ENCODE measurements at regions not wholly inside any gene's neighbourhood (a gene's known extent, or its start where the extent isn't known, plus 50 kb on each side); places are given as distances from the start of the nearest gene placed in this dataset.

- Histone ChIP-seq H3K27ac (no peak overlapping the region), H3K27me3 (no peaks in the 10 kb centered on the region), H3K4me3 (no peak overlapping the region), H3K9me3 (no peaks in the 10 kb centered on the region), H3K4me1 (no peaks in the 10 kb centered on the region), H3K36me3 (no peaks in the 10 kb centered on the region)
- 91 to 93% methylated on average over 4 of the region's 4 CpGs for WGBS, 2 donors
- intact Hi-C loops (cut with DNase I): no loop called here
- no peak for DNase-seq
- TF ChIP-seq POLR2A (IDR thresholded peaks at IDR 0.05): no peak
- TF ChIP-seq EP300 (IDR thresholded peaks at IDR 0.05): no peak
- TF ChIP-seq CTCF (IDR thresholded peaks at IDR 0.05): no peak
- TF ChIP-seq POLR2AphosphoS5 (IDR thresholded peaks at IDR 0.05): no peak
Measured at GRCh38 chr5:6115852-6116251, 262.5 kb downstream of the MED10 start.

GRCh38 chr5:6112538-6112937, 265.8 kb downstream of the MED10 start:
- H3K36me3 ChIP-seq: no peaks in the 10 kb centered on the region
- TF ChIP-seq POLR2AphosphoS5 (IDR thresholded peaks at IDR 0.05) (no peak), EP300 (IDR thresholded peaks at IDR 0.05) (no peak), POLR2A (IDR thresholded peaks at IDR 0.05) (no peak), CTCF (IDR thresholded peaks at IDR 0.05) (no peak)
- no peak overlapping the region for H3K27ac ChIP-seq
- H3K4me3 ChIP-seq: no peak overlapping the region
- DNase-seq: no peak
- no peaks in the 10 kb centered on the region for H3K4me1 ChIP-seq
- no peaks in the 10 kb centered on the region for H3K27me3 ChIP-seq
- H3K9me3 ChIP-seq: no peaks in the 10 kb centered on the region
- intact Hi-C loops (cut with DNase I): no loop called here

- no peaks in the 10 kb centered on the region for H3K9me3 ChIP-seq
- H3K36me3 ChIP-seq: no peaks in the 10 kb centered on the region
- H3K27me3 ChIP-seq: no peaks in the 10 kb centered on the region
- DNase-seq: no peak
- 86 to 88% methylated on average over 3 of the region's 3 CpGs for WGBS, 2 donors
- intact Hi-C loops (cut with DNase I): no loop called here
- no peak overlapping the region for H3K27ac ChIP-seq
- H3K4me3 ChIP-seq: no peak overlapping the region
- H3K4me1 ChIP-seq: no peaks in the 10 kb centered on the region
- TF ChIP-seq POLR2AphosphoS5 (IDR thresholded peaks at IDR 0.05): no peak
- TF ChIP-seq EP300 (IDR thresholded peaks at IDR 0.05): no peak
- no peak for TF ChIP-seq POLR2A (IDR thresholded peaks at IDR 0.05)
- TF ChIP-seq CTCF (IDR thresholded peaks at IDR 0.05): no peak
Measured at GRCh38 chr5:6112125-6112524, 266.2 kb downstream of the MED10 start.

GRCh38 chr5:6111131-6111530, 267.2 kb downstream of the MED10 start:
- TF ChIP-seq POLR2A (IDR thresholded peaks at IDR 0.05): no peak
- TF ChIP-seq POLR2AphosphoS5 (IDR thresholded peaks at IDR 0.05): no peak
- no peak for TF ChIP-seq EP300 (IDR thresholded peaks at IDR 0.05)
- no peak for TF ChIP-seq CTCF (IDR thresholded peaks at IDR 0.05)
- DNase-seq: no peak
- no peaks in the 10 kb centered on the region for H3K36me3 ChIP-seq
- no peak overlapping the region for H3K27ac ChIP-seq
- intact Hi-C loops (cut with DNase I): no loop called here
- no peaks in the 10 kb centered on the region for H3K27me3 ChIP-seq
- H3K4me3 ChIP-seq: no peak overlapping the region
- 88 to 90% methylated on average over 6 of the region's 6 CpGs for WGBS, 2 donors
- H3K4me1 ChIP-seq: no peaks in the 10 kb centered on the region
- H3K9me3 ChIP-seq: no peaks in the 10 kb centered on the region

GRCh38 chr5:6110441-6111005, 267.8 kb downstream of the MED10 start:
- WGBS, 2 donors: 88 to 90% methylated on average over 8 of the region's 8 CpGs
- DNase-seq: no peak
- Histone ChIP-seq H3K27me3 (no peaks in the 10 kb centered on the region), H3K9me3 (no peaks in the 10 kb centered on the region), H3K27ac (no peak overlapping the region), H3K4me3 (no peak overlapping the region), H3K4me1 (no peaks in the 10 kb centered on the region), H3K36me3 (no peaks in the 10 kb centered on the region)
- TF ChIP-seq CTCF (IDR thresholded peaks at IDR 0.05): no peak
- intact Hi-C loops (cut with DNase I): no loop called here

All from sigmoid colon (tissue), 6 donors.